ENCODE measurements at regions not wholly inside any gene's neighbourhood (a gene's known extent, or its start where the extent isn't known, plus 50 kb on each side); places are given as distances from the start of the nearest gene placed in this dataset.

DNA sequence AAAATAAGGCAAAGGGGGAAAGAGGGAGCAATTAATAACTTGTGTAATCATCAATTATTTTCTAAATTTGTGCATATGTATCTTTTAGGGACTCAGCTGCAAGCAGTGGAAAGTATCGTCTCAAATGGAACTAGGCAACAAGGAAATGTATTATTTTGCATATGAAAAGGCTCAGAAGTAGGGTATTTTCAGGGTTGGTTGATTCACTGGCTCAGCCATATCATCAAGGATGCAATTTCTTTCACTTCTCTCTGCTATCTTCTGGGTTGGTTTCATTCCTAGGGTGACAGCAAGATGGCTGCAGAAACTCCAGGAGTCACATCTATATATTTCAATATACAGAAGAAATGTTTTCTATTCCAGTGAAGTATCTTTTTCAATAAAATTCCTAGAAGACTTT lies 509.8 kb downstream of the DMAC1 start:
- DNase-seq, result peak; percentile 24

DNA sequence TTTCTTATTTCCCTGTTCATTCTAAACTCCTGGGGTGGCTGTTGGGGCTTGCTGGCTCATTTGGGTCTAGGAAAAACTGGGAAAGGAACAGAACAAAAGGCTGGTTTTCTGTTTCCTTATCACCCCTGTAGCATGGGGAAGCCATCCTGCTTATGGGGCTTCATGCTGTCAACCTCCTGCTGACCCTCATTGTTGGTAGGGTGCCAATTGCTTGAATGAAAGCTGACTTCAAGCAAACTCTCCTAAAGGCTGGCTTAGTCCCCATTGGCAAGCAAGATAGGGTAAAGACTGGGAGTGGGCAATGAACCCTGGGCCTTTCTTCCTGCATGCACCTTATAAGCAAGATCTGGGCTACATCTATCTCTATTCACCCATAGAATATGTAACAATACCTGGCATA lies 511.6 kb downstream of the DMAC1 start:
- no peak for DNase-seq

DNA sequence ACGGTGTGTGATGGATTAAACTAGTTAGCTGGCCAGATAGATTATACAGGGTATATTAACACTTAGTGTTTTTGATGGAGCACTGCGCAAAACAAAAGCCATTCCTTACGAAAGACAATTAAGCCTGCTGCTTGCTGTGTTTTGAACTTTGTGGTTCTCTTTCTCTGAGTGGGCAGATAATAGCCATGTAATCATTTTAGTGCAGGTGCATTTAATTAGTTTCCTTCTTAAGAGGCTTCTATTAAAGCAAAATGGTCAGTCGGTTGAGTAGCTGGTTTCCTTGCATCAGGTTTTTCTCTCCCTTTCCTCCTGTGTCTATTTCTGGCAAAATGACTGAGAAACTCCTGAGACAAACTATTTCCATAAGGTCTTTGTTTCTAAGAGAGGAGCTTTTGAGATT lies 512.5 kb downstream of the DMAC1 start:
- DNase-seq, result no peak

DNA sequence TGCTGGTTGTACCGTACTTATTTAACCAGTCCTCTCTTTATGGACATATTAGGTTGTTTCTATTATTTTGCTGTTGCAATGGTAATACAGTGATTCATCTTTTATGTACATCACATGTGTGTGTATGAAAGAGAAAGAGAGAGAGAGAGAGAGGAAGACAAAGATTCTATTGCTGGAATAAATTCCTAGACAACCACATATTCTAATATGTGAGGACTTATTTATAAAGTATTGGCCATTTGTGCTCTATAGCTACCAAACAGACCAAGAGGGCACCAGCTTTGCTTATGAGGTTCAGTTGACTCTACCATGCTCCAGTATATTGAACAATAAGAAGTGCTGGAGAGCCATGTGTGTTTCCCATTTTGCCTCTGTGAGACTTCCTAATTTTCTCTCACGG lies 513.5 kb downstream of the DMAC1 start:
- DNase-seq, result no peak

DNA sequence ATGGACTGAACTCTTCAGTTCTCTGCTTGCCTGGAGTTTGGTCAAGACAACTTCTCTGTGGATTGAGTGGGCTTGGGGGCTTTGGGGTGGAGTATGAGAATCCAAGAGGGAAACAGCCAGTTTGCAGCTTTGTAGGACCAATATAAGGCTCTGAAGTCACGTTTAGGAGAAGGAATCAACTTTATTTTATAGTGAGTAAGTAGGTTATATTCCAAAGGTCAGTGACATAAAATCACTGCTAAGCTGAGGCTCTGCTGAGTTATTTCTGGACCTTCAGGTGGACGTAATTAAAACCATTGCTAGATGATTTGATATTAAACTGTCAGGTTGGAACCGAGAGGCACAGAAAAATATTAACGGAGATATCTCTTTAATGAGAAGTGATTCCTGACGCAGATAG lies 514.4 kb downstream of the DMAC1 start:
- no peak for DNase-seq

DNA sequence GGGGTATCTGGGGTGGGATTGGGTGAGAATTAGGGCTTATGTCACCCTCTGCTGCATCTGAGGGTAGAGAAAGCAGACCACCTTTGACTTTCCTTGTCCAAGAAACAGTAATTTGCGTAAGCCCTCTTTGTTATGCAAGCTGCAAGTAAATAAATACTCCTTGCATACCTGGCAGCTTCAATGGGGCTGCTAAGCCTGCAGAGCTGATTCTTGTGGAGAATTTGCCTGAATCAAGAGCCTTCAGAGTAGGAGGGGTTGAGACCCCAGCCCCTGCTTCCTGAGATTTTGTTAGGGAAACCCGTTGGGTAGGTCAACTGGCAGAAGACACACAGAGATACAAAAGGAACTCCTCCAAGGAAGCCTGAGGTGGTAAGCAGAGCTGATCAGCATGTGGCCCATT lies 515.1 kb downstream of the DMAC1 start:
- DNase-seq, result no peak

DNA sequence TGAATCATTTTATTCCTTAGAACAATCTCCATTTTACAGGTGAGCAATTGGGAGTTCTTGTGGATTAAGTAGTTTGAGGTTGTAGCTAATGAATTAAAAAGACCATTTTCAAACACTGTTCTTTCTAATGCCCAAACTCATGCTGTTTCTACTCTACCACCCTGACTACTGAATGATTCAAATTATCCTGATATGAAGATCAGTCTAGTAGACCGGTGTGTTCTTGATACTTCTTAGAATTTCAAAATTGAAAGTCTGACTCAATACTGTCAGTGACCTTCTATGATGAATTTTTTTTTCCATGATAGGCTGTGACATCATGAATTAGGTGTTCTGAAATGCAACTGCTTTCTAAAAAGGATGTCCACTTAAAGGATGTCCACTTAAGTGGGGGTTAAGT lies 515.5 kb downstream of the DMAC1 start:
- DNase-seq, result no peak

DNA sequence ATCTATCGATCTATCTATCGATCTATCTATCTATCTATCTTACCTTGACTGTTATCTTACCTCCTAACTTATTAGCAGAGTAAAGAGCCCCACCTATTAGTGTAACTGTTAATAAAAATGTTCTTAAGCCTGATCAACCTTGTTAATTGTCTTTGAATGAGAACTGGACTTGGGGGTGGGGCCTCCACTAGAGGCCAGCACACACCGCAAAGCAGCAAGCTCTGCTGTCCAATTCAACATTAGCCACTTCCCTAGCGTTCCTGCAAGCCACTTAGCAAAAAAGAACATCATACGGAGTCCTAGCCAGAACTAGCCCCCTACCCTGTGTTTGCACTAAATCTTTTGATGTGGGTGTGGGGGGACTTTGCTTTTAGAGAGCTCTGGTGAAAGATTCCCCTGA lies 515.8 kb downstream of the KDM4C start:
- no peak for DNase-seq

DNA sequence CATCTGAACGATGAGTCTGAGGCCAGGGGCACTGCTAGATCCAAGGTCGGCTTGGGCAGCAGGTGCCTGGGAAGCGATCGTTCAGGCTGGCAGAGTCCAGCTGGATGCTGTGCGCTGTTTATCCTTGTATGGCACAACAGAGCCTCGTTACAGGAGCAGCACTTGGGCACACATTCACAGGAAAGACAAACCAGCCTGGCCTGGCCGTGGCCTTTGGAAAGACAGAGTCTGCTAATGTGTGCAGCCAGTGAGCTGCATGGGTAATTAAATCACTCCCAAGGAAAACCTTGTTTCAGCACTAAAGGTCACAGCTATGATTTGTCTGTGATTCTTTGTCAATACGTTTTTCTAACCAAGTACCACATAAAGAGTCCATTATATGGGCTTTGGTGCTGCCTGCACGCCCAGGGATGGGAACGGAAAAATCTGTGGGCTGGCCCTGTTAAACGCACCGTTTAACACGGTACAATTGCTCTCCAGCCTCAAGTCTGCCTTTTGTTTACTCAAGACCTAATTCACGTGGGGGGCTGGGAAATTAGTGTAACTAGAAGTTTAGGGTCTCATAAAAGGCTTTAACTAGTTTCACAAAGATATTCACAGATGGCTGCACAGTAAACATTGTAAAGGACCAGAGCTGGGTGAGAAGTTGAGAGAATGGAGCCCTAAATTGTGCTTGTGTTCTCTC lies 509.3 kb downstream of the KDM4C start:
- no peak for DNase-seq

DNA sequence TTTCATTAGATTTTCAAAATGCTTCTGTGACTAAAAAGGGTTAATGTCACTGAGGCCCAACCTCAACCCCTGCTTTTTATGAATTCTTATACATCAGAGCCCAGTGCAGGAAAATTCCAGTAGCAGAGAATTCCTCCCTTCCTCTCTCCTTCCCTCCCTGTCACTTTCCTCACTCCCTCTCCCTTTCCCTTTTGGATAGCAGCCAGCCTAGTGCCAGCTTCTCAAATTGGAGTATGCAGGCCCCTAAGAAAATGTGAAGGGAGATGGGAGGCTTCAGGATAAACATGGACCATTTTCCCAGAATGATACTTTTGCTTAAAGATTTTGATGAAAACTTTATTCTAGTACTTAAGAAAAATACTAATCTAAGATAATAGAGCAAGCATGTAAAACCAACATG lies 507.4 kb downstream of the KDM4C start:
- DNase-seq, result no peak

DNA sequence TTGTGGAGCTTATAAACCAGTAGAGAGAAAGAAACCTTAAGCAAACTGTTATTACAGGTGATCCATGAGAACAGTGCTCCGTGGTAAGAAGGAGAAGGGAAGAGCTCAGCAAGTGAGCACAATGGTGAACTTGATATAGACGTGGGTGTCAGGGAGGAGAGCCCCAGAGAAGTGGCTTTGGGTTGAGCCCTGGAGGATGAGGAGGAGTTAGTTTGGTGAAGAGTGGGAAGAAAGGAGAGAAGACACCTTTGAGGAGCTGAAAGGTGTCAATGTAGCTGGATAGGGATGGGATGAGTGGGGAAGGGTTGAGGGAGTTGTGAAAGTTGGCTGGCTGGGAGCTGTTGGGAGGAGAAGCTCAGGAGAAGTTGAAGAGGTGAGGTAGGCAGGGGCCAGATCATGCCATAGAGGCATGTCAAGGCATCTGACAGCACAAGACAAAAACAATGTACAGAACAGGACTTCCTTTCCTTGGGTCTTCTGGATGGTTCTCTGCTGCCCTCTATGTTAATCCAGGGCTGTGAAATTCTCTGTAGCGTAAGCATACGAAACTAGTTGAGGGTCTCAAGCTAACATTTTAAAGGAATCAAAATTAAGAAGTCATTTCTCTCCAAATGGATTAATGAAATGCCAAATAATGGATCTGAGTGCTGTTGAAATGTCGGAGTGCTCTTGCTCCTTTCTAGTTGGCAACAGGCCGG lies 501.9 kb downstream of the KDM4C start:
- no peak for DNase-seq

DNA sequence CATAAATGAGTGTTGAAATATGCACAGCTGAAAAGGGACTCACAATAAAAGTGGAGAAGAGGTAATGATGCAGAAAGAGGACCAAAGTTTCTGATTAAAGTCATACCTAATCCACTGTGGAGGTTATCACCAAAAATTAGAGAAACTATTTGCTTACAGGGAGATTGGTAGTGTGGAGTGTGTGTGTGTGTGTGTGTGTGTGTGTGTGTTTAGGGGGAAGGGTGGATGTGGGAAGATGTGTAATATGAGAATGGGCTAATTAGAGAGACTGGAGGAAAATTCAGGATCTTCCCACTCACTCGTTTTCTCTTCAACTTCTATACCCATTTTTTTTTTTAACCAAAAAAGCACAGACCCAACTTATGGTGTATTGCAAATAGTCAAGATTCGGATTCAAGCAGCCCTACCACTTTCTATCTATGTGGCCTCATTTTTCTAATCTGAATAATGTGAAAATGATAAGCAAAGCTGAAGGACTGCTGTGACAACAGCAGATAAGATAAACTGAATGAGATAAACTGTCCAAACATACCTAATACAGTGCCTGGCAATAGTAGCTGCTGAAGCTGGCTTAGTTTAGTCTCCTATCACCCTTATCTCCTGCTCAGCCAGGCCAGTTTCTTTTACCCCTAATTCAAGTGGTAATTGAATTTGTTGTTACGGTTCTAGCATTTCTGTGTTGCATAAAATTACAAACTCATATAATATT lies 501.1 kb downstream of the KDM4C start:
- no peak for DNase-seq

DNA sequence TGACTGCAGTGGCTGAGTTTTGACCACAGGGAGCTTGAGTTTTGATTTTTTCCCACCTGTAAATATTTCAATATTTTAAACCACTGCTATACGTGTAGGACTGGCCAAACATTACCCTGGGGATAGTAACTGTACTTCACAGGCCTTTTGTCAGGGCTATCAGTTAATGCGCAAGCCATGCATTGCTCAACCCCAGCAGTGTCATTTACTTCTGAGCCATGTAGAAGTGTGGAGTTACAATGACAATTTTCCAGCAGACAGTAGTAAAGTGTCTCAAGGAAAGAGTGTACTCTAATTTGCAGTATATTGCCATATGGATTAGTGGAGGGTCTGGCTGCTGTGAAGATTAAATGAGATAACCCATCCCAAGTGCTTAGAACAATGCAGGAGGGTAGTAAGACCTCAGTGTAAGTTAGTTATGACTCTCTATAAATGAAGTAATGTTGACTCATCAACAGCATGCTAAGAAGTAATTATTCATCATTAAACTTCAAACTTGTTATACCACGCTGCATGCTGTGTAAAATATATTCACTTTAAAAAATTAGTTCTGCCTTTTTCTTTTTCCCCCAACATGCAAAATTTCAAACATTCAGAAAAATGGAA lies 489.2 kb downstream of the KDM4C start:
- DNase-seq, result no peak

DNA sequence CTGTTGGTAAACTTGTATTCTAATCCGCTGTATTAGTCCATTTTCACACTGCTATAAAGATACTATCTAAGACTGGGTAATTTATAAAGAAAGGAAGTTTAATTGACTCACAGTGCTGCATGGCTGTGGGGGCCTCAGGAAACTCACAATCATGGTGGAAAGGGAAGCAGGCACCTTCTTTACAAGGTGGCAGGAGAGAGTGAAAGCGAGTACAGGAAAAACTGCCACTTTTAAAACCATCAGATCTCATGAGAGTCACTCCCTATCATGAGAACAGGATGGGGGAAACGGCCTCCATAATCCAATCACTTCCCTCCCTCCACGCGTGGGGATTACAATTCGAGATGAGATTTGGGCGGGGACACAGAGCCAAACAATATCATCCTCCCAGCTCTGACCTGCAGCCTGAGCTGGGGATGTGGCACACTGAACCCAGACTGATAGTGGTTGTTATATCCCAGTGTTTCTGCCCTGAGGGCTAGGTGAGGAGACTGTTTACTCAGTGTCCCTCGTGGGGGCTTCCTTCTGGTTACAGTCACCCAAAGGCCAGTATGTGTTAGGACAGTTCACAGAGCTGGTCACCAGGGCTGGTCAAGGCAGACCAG lies 488.3 kb downstream of the KDM4C start:
- DNase-seq, result no peak

DNA sequence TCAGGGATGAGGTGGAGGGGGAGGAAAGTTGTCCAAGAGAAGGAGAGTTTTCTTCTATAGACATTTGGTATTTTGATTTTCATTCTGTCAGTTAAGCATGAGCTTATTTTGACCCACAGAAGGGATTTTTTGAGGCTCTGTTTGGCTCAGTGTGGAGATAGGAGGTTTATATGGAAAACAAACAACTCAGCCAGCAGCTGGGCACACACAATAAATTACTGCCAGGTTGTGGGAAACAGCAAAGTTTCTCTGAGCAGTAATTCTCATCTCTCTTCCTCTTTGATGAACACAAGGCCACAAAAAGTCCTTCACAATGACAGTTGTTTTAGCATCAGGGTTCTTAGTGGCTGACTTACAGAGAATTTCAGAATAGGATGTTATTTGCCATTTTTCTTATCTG lies 486.1 kb downstream of the KDM4C start:
- peak; percentile 18 for DNase-seq

DNA sequence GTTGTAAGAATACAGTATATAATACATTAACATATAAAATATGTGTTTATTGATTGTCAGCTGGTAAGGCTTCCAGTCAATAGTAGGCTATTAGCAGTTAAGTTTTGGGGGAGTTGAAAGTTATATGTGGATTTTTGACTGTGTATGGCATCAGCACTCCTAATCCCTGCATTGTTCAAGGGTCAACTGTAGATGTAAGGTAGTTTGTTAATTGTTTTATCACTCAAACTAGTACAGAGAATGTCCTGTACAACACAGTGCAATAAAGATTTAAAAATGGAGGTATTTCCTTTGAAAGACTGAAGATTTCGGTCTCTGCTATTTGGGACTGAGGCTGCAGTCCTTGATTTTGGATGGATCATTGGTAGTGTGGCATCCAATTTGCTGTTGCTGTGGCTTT lies 484.4 kb downstream of the KDM4C start:
- no peak for DNase-seq

DNA sequence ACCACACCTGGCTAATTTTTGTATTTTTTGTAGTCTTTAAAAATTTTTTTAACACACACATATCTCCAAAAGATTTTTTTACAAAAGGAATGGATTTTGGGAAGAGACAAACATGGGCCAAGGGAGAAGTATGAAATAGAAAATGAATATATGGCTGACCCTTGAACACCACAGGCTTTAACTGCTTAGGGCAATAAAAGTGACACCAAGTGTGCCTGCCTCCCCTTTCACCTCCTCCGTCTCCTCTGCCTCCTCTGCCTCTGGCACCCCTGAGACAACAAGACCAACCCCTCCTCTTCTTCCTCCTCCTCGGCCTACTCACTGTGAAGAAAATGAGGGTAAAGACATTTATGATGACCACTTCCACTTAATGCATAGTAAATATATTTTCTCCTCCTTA lies 483.9 kb downstream of the KDM4C start:
- DNase-seq, result no peak

DNA sequence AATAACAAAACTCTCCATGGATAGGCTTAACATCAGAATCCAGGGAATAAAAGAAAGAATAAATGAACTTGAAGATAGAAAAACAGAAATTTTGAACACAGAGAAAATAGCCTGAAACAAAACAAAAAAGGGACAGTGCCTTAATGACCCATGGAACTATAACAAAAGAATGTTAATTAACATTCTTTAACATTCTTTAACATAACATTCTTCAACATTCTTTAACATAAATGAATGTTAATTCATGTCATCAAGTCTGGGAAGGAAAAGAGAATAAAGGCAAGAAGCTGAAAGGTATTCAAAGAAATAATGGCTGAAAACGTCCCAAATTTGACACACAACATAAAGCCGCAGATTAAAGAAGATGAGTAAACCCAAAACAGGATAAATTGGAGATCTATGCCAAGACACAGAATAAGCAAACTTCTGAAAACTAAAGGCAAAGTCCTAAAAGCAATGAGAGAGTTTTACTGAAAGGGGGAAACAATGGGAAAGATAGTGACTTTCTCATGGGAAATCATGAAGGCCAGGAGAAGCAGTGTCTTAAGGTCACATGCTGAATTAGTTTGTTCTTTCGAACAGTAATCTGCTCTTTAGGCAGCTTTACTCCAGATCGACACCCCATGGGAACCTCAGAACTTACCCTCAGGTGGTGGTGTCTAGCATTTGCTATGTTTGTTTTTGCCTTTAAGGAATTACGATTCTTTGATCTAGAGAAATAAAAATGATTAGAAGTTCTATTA lies 483.0 kb downstream of the KDM4C start:
- no peak for DNase-seq

DNA sequence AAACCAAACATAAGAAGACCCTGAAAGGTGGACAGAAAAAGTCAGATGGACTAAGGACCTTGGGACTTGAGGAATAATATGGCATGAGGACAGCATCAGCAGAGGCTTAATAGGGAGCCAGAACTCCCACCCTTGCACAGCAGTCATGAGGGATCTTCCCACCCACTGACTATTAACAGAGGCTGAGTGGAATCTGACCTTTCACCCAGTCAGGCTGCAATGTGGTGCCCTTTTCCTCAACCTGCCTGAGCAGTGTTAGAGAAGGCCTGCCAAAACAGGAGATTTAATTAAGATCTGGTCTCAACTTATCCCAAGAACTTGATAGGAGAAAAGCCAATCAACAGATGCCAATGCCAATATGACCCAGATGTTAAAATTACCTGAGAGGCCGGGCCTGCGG lies 481.9 kb downstream of the KDM4C start:
- no peak for DNase-seq

DNA sequence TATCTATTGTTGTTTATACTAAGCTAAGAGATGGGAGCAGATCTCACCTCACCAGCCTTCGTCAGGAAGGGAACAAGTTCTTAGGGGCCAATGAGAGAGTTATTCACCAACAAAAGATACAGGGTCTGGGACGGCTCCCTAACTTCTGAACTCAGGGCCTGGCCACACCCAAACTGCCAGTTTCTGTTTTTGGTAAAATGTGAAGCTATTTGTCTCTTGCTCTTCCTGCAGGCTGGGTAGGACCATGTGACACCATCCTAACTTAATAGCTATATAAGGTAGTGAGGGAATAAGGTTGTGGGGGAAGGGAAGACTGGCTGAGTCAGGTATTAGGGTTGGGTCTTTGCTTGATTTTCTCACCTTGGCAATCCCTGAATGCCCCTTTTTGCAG lies 480.5 kb downstream of the KDM4C start:
- no peak for DNase-seq

DNA sequence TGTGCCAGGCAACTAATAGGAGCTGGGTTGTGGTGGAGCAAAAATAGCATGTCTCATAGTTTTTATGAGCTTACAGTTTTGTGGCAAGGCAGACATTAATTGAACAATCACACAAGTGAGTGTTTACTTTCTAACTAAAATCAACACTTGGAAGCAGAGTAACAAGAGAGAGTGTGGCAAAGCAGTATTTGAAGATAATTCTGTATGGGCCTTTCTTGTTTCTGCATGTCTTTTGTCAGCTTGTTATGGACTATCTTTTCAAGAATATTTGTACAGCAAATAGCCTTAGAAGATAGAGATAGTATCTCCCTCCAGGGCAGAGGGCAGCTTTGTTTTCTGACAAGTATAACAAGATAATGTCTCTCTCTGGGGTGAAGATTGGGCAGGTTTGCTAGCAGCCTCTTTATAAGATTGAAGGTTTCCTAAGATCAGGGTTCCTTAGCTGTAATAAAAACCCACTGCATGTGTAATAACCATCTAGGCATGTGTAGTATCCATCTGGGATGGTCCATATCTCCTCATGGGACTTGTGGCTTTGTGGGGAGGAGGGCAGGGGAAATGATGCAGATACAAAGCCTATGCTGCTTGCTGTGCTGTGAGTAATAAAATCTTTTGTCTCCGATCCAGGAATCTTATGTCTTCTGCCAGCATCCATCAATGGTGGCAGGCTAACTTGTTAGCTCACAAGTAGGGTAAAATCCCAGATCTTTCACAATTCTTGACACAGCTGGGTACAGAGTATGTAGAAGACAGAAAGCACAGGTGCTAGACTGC lies 479.9 kb downstream of the KDM4C start:
- DNase-seq, result no peak

DNA sequence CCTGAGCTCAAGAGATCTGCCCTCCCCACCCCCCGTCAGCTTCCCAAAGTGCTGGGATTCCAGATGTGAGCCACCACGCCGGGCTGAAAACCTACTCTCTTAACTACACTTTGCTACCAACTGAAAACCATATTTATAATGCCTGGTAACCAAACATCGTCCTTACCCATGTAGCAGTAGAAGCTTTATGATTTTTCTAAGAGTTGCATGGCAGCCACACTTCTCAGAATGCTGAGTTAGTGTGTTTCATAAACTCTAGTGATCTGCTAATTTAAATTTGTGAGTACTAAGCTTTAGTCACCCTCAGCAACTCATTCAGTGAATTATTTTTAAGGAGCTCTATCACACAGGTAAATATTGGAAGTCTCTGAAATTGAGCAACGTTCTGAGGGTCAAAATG lies 478.4 kb downstream of the KDM4C start:
- no peak for DNase-seq

Data from MV-4-11 (cell line).